K562 (cell line): ENCODE measurements at regions not wholly inside any gene's neighbourhood (a gene's known extent, or its start where the extent isn't known, plus 50 kb on each side); places are given as distances from the start of the nearest gene placed in this dataset.

Experiments used
- ERF ChIP-seq: fragments of 450-650 bp; formaldehyde crosslinking; IDR thresholded peaks from 2 replicates; pipeline ENCODE4 v1.4.0; 2020; ENCODE audit warnings: mild to moderate bottlenecking, mixed read lengths
- ESRRB ChIP-seq: fragments of 250-450 bp; sonication (Bioruptor Pico); IDR thresholded peaks from 2 replicates; pipeline ENCODE4 v1.5.0; 2020; ENCODE audit warnings: mild to moderate bottlenecking, moderate library complexity, borderline replicate concordance
- ETV1 ChIP-seq: fragments of 450-650 bp; conservative IDR thresholded peaks from 2 replicates; pipeline ENCODE4 v1.6.1; 2016; ENCODE audit warnings: missing genetic modification characterization, control low read depth, low read depth, missing compliant biosample characterization
- GABPB1 ChIP-seq: sonication (generic); formaldehyde crosslinking; IDR thresholded peaks from 2 replicates; pipeline ENCODE4 v1.8.0; 2022; ENCODE audit warnings: mild to moderate bottlenecking, missing genetic modification reagents
- HMBOX1 ChIP-seq: sonication (generic); IDR thresholded peaks from 2 replicates; pipeline ENCODE4 v1.6.1; 2016
- MIER1 ChIP-seq: fragments of 450-650 bp; IDR thresholded peaks from 2 replicates; pipeline ENCODE4 v1.6.1; 2016; ENCODE audit warnings: antibody characterized with exemption, mild to moderate bottlenecking, low read depth
- MTF1 ChIP-seq: fragments of 250-450 bp; sonication (Bioruptor Pico); IDR thresholded peaks from 2 replicates; pipeline ENCODE4 v1.9.0; 2021; ENCODE audit warnings: moderate library complexity, mild to moderate bottlenecking, inconsistent platforms, borderline replicate concordance
- NR2C2 ChIP-seq, 2 experiments: fragments of 200-800 bp in 1 of 2; sonication (Bioruptor generic) in 1 of 2; sonication (generic) in 1 of 2; formaldehyde crosslinking in 1 of 2; IDR thresholded peaks; 2 replicates each; pipeline versions ENCODE4 v1.6.1 to v1.8.0; 2016 to 2022; ENCODE audit warnings: mild to moderate bottlenecking in 1 of 2, missing compliant biosample characterization in 1 of 2, missing genetic modification characterization in 1 of 2, missing genetic modification reagents in 1 of 2
- PCBP1 ChIP-seq: fragments of 200-400 bp; formaldehyde crosslinking; IDR thresholded peaks from 2 replicates; pipeline ENCODE4 v1.6.1; 2018; ENCODE audit warnings: mild to moderate bottlenecking, low read depth, low read length; ENCODE audit not compliant: poor library complexity, severe bottlenecking
- PHF8 ChIP-seq: fragments of 200-600 bp; sonication (generic); IDR thresholded peaks from 2 replicates; pipeline ENCODE4 v1.6.1; 2012; ENCODE audit warnings: mixed run types, mild to moderate bottlenecking, inconsistent platforms, low read length, moderate library complexity, borderline replicate concordance
- RBM34 ChIP-seq: fragments of 200-400 bp; formaldehyde crosslinking; IDR thresholded peaks from 2 replicates; pipeline ENCODE4 v1.6.1; 2018; ENCODE audit warnings: low read length, borderline replicate concordance; ENCODE audit not compliant: insufficient read depth
- SMAD1 ChIP-seq: fragments of 150-350 bp; IDR thresholded peaks from 2 replicates; pipeline ENCODE4 v1.6.1; 2014; ENCODE audit warnings: low read length, low read depth; ENCODE audit not compliant: partially characterized antibody
- SPI1 ChIP-seq: IDR thresholded peaks from 2 replicates; pipeline ENCODE4 v1.6.1; 2011; ENCODE audit warnings: low read depth, low read length, control low read depth, borderline replicate concordance
- SUPT5H ChIP-seq: fragments of 450-650 bp; IDR thresholded peaks from 2 replicates; pipeline ENCODE4 v1.6.1; 2016
- TAL1 ChIP-seq: fragments of 450-650 bp; IDR thresholded peaks from 2 replicates; pipeline ENCODE4 v1.6.1; 2016; ENCODE audit warnings: mild to moderate bottlenecking
- TRIM25 ChIP-seq: fragments of 450-650 bp; IDR thresholded peaks from 2 replicates; pipeline ENCODE4 v1.7.0; 2016; ENCODE audit warnings: borderline replicate concordance
- ZBTB9 ChIP-seq: fragments of 450-650 bp; formaldehyde crosslinking; IDR thresholded peaks from 2 replicates; pipeline ENCODE4 v1.4.0; 2020; ENCODE audit warnings: mild to moderate bottlenecking, moderate library complexity
- ZNF239 ChIP-seq: fragments of 250-450 bp; sonication (Bioruptor Pico); IDR thresholded peaks from 2 replicates; pipeline ENCODE4 v1.4.0; 2020; ENCODE audit warnings: mild to moderate bottlenecking
- ZNF398 ChIP-seq: fragments of 250-450 bp; sonication (Bioruptor Pico); IDR thresholded peaks from 2 replicates; pipeline ENCODE4 v1.8.0; 2021; ENCODE audit warnings: moderate library complexity, mild to moderate bottlenecking, inconsistent platforms

- TF ChIP-seq PHF8 (peak; percentile 67), HMBOX1 (no peak), TRIM25 (no peak), ZNF239 (CRISPR knock-in tag) (no peak), ZBTB9 (CRISPR knock-in tag) (no peak), PCBP1 (no peak), ERF (CRISPR knock-in tag) (no peak), NR2C2 (CRISPR knock-in tag; IDR thresholded peaks at IDR 0.05) (no peak), NR2C2 (tag; IDR thresholded peaks at IDR 0.05) (0 out of 2 replicates have a peak, but pooled peaks have one; percentile 43), GABPB1 (CRISPR knock-in tag) (no peak), MTF1 (no peak), ETV1 (tag) (0 out of 2 replicates have a peak, but pooled peaks have one; percentile 11), SUPT5H (peak; percentile 68; the same call in 1 of the 2 replicates), TAL1 (no peak), SPI1 (no peak), SMAD1 (peak; percentile 42), ZNF398 (CRISPR knock-in tag) (no peak), ESRRB (CRISPR knock-in tag) (no peak), MIER1 (no peak; the same call in 1 of the 2 replicates), RBM34 (no peak)
Measured at GRCh38 chr15:94855409-94856266, 624.3 kb downstream of the MCTP2 start (continued).
